ENCODE measurements at regions not wholly inside any gene's neighbourhood (a gene's known extent, or its start where the extent isn't known, plus 50 kb on each side); places are given as distances from the start of the nearest gene placed in this dataset.

DNA sequence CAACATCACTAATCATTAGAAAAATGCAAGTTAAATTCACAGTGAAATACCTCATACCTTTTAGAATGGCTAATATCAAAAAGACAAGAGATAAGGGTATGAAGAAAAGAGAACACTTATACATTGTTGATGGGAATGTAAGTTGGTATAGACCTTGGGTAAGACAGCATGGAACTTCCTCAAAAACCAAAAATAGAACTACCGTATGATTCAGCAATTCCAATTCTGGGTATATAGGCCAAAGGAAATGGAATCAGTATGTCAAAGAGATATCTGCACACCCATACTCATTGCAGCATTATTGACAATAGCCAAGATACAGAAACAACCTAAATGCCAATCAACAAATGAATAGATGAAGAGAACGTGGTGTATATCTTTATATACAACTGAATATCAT, 166.8 kb upstream of the LRRN1 start:
- Mint-ChIP-seq H3K9me3 (ENCODE audit: low read depth) (no peaks in the 10 kb centered on the region), H3K36me3 (no peaks in the 10 kb centered on the region), H3K4me1 (no peaks in the 10 kb centered on the region), H3K4me3 (no peak overlapping the region), H3K27ac (no peak overlapping the region), H3K27me3 (no peaks in the 10 kb centered on the region)
- CTCF ChIA-PET: no interaction called here
- ATAC-seq (no peak), DNase-seq (no peak)

DNA sequence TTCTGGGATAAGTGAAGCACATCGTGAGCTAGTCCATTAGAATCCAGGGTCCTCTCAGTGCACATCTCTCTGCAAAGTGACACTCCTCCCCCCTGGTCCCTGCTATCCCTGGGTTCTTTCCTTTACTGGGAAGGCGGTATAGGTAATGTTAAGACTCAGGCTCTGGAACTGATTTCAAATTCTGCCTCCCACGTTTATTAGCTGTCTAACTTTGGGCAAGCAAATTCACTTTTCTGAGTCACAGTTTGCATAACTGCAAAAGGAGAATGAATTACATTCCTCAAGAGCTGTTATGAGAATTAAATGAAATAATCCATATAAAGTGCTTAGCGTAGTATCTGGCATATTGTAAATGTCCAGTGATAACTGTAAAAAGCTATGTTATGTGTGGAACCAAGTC, 168.1 kb upstream of the LRRN1 start:
- Mint-ChIP-seq H3K4me1 (no peaks in the 10 kb centered on the region), H3K27me3 (no peaks in the 10 kb centered on the region), H3K9me3 (ENCODE audit: low read depth) (no peaks in the 10 kb centered on the region), H3K4me3 (no peak overlapping the region), H3K36me3 (no peaks in the 10 kb centered on the region), H3K27ac (no peak overlapping the region)
- ATAC-seq (no peak), DNase-seq (no peak)
- CTCF ChIA-PET: no interaction called here

DNA sequence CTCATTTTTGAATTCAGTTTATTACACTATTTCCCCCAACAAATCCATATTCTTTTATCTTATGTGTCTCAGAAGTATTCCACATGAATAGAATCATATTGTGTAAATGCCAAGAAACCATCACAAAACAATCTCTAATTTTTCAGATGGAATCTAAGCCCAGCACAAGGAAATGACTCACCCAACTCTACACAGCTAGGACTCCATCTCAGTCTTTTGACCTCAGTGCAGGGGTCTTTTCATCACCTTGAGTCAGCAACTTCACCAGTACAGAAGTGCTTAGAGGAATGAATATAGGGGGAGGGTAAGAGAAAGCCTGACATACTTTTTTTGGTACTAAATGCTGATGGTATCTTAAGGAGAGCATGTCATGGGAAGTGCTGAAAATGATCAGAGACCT, 169.3 kb upstream of the LRRN1 start:
- no peaks in the 10 kb centered on the region for H3K27me3 Mint-ChIP-seq
- H3K36me3 Mint-ChIP-seq: no peaks in the 10 kb centered on the region
- no peaks in the 10 kb centered on the region for H3K4me1 Mint-ChIP-seq
- CTCF ChIA-PET: no interaction called here
- ATAC-seq (no peak), DNase-seq (no peak)
- H3K4me3 Mint-ChIP-seq: no peak overlapping the region
- H3K9me3 Mint-ChIP-seq (ENCODE audit: low read depth): no peaks in the 10 kb centered on the region
- H3K27ac Mint-ChIP-seq: no peak overlapping the region

DNA sequence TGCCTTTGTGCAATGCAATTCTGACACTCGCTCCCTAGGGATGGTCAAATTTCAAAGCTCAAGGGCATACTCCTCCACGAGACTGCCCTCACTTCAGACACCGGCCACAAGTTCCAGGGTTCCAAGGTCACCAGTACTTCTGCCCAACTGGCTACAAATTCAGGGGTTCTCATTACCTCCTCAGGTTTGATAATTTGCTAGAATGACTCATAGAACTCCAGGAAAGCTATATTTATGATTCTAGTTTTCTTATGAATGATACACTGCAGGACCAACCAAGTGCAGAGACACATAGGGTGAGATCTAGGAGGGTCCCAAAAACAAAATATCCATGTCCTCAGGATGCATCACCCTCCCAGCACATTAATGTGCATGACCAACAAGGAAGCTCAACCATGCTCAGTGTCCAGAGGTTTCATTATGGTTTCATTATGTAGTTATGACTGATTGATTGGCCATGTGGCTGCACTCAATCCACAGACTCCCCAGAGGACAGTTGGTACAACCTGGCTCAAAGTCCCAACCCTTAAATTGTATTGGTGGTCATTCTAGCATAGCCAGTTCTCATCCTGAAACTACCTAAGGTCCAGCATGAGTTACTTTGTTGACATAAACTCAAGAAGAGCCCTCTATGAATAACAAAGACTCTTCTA, 170.4 kb upstream of the LRRN1 start:
- Mint-ChIP-seq H3K9me3 (ENCODE audit: low read depth) (no peaks in the 10 kb centered on the region), H3K27ac (no peak overlapping the region), H3K36me3 (no peaks in the 10 kb centered on the region), H3K27me3 (no peaks in the 10 kb centered on the region), H3K4me1 (no peaks in the 10 kb centered on the region), H3K4me3 (no peak overlapping the region)
- DNase-seq: no peak
- CTCF ChIA-PET: no interaction called here
- no peak for ATAC-seq

DNA sequence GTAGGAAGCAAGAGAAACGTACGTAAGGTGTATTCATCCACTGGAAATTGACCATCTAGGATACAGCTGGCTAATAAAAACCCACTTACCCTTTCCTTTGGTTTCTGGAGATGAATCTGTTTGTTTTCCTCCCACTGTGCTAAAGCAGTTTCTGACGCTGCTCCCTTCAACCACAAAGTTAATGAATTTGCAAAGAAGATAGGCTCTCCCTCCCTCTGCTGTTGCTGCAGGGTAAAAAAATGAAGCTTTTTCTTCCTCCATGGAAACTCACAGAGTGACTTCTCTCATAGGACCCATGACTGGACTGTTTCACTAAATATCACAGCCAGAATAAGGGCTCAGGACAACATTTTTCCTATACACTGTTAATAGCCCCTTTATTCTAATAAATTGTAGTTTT, 172.1 kb upstream of the LRRN1 start:
- H3K27me3 Mint-ChIP-seq: no peaks in the 10 kb centered on the region
- no peaks in the 10 kb centered on the region for H3K9me3 Mint-ChIP-seq (ENCODE audit: low read depth)
- H3K36me3 Mint-ChIP-seq: no peaks in the 10 kb centered on the region
- H3K4me1 Mint-ChIP-seq: no peaks in the 10 kb centered on the region
- no peak overlapping the region for H3K27ac Mint-ChIP-seq
- CTCF ChIA-PET: no interaction called here
- no peak for ATAC-seq
- H3K4me3 Mint-ChIP-seq: no peak overlapping the region
- no peak for DNase-seq

DNA sequence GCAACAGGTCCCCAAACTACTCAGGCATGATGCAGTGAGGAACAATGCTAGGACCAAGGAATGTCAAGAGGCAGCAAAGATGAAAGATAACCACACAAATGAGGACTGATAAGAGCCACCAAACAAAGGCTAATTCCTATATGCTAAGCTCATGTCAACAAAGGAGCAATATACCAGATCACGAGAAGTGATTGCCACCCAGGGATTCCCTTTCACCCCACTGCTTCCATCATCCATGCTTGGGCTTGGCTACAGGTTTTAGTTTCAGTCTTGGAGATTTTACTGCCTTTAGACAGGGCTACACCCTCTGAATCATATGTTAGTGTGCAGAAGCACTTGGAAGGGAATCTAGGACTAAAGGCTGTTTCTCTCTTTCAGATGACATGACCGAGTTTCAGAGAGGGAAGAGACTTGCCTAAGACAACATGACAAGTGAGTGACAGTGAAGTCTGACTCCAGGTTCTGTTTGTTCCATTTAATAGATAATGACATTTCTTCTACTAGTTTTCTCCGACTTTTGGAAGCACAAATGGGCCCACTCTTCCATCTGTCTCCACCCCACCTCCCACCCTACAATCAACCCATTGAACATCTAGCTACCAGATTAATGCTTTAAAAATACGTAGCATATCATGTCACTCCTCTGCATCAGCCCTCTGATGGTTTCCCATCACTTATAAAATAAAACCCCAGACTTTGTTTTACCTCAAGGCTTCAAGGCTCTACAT, 173.5 kb upstream of the LRRN1 start:
- DNase-seq (no peak), ATAC-seq (no peak)
- Mint-ChIP-seq H3K9me3 (ENCODE audit: low read depth) (no peaks in the 10 kb centered on the region), H3K36me3 (no peaks in the 10 kb centered on the region), H3K4me1 (no peaks in the 10 kb centered on the region), H3K27ac (no peak overlapping the region), H3K27me3 (no peaks in the 10 kb centered on the region), H3K4me3 (no peak overlapping the region)
- CTCF ChIA-PET: no interaction called here

DNA sequence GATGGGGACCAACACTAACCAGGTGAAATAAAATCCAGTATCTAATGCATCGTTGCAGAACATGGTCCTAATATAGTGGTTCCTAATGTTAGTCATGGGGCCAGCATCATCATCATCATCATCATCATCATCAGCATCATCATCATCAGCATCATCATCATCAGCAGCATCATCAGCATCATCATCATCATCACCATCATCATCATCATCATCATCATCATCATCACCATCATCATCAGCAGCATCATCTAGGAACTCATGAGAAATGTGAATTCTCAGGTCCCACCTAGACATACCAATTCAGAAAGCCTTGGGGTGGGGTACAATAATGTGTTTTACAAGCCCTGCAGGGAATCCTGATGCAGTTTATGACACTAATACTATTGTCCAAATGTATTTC, 179.4 kb upstream of the LRRN1 start:
- ATAC-seq: no peak

DNA sequence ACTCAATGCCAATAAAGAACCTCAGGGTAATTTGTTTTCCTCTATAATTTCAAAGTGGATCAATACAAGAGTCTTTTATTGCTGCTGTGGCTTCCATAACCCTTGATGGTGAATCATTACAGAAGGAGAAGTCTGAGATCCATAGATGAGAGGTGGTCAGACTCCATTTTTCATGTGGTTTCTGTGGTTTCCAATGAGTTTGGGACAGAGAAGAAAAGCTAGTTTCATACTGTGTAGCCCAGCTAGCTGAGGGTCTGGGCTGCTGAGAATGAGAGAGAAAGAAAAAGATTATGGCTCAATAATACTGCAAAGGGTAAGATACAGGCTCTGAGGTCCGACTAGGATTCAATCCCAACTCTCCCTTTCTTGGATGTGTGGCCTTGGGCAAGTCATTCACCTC, 180.6 kb upstream of the LRRN1 start:
- Mint-ChIP-seq H3K4me1 (no peaks in the 10 kb centered on the region), H3K27me3 (no peaks in the 10 kb centered on the region), H3K4me3 (no peak overlapping the region), H3K27ac (no peak overlapping the region), H3K9me3 (ENCODE audit: low read depth) (peaks cover 3% of the 10 kb centered on the region), H3K36me3 (no peaks in the 10 kb centered on the region)
- no peak for ATAC-seq
- DNase-seq: no peak
- CTCF ChIA-PET: no interaction called here

More for the DNA sequence above, 179.4 kb upstream of the LRRN1 start:
- H3K4me3 Mint-ChIP-seq: no peak overlapping the region
- peaks cover 3% of the 10 kb centered on the region for H3K9me3 Mint-ChIP-seq (ENCODE audit: low read depth)
- no peaks in the 10 kb centered on the region for H3K27me3 Mint-ChIP-seq
- no peak overlapping the region for H3K27ac Mint-ChIP-seq
- no peak for DNase-seq
- CTCF ChIA-PET: no interaction called here
- H3K4me1 Mint-ChIP-seq: no peaks in the 10 kb centered on the region
- no peaks in the 10 kb centered on the region for H3K36me3 Mint-ChIP-seq

DNA sequence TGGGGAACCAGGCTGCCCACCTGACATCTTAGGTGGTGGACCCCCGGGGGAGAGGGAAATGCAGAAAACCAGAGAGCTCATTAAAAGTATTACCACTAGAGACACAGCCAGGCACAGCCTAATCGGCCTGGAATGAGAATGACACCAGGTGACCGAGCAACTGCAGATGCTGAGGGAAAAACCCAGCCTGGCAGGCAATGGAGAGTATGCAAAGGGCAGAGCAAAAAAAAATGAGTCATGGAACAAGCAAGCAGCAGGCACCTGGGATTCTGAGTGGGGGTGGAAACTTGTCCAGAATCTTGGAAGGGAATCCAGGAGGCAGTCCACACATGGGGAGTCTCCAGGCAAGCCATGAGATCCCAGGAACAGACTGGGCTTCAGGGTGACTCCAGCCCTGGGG, 183.7 kb upstream of the LRRN1 start:
- Mint-ChIP-seq H3K4me3 (no peak overlapping the region), H3K27me3 (no peaks in the 10 kb centered on the region), H3K9me3 (ENCODE audit: low read depth) (peaks cover 3% of the 10 kb centered on the region), H3K36me3 (no peaks in the 10 kb centered on the region), H3K27ac (no peak overlapping the region), H3K4me1 (no peaks in the 10 kb centered on the region)
- CTCF ChIA-PET: no interaction called here
- ATAC-seq (no peak), DNase-seq (no peak)

DNA sequence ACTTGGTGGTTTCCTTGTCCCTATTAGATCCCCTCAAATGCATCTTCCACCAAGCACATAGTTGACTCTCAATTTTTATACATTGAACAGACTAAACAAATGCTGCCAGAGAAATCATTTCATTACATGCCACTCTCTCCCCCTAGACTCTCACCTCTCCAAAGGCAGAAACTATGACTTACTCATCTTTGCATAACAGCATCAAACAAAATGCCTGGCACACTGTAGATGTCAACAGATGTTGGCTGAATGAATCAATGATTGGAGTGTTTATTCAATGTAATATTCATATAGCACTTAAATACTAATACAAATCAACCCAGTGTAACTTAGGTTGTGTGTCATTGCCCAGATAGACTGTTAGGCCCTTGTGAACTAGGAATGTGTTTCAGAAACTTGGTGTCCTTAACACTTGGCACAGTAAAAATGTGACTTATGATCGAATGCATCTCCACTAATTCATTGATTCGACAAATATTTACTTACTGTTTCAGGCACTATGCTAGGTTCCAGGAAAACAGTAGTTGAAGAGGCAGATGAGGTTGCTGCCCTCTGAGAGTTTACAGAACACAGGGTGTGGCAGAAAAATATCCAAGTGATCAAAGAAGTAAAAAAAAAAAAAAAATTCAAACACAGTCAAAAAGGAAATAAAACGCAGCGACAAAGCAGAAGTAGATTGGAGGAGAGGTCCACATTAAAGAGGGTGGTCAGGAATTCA, 188.5 kb upstream of the LRRN1 start:
- DNase-seq (no peak), ATAC-seq (no peak)
- Mint-ChIP-seq H3K27ac (no peak overlapping the region), H3K36me3 (no peaks in the 10 kb centered on the region), H3K27me3 (no peaks in the 10 kb centered on the region), H3K9me3 (ENCODE audit: low read depth) (no peaks in the 10 kb centered on the region), H3K4me3 (no peak overlapping the region), H3K4me1 (no peaks in the 10 kb centered on the region)
- CTCF ChIA-PET: no interaction called here

DNA sequence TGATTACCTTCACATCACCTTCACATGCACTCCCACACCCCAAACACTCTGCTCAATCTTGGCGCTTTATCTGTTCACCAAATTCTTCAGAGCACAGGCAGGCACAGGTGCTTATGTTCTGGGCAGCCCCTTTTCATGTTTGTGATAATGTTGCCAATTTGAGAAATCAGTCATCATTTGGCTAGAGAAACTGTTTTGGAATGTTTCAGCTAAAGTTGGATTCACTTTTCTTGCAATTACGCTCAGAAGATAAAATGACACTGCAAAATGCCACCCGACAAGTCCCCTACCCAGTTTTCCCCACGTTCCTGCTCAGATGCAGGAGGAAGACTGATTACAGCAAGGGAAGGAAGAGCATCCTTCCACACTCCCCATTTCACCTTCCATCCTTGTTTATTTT, 192.9 kb upstream of the LRRN1 start:
- ATAC-seq (no peak), DNase-seq (no peak)
- H3K9me3 Mint-ChIP-seq (ENCODE audit: low read depth): peaks cover 2% of the 10 kb centered on the region
- no peaks in the 10 kb centered on the region for H3K27me3 Mint-ChIP-seq
- no peak overlapping the region for H3K27ac Mint-ChIP-seq
- H3K4me3 Mint-ChIP-seq: no peak overlapping the region
- CTCF ChIA-PET: no interaction called here
- no peaks in the 10 kb centered on the region for H3K4me1 Mint-ChIP-seq
- H3K36me3 Mint-ChIP-seq: no peaks in the 10 kb centered on the region

DNA sequence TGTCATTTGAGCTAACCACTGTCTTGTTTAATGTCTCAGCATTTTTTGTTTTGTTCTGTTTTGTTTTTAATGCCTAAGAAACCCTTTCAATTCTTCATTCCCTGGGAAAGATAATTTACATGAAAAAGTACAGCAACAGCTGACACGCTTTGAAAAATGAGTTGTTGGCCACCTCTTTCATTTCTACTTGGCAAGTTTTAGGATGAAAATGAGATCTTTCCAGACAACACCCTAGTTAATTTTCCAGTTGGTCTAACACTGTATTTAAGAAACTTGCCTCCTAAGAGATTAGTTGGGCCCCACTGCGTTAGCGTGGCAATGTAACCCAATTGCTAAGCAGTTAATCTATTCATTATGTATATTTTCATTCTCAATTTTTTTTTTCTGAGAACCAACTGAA, 194.0 kb upstream of the LRRN1 start:
- Mint-ChIP-seq H3K4me3 (no peak overlapping the region), H3K27ac (no peak overlapping the region), H3K27me3 (no peaks in the 10 kb centered on the region), H3K9me3 (ENCODE audit: low read depth) (peaks cover 2% of the 10 kb centered on the region), H3K36me3 (no peaks in the 10 kb centered on the region), H3K4me1 (no peaks in the 10 kb centered on the region)
- DNase-seq (no peak), ATAC-seq (no peak)
- CTCF ChIA-PET: no interaction called here

DNA sequence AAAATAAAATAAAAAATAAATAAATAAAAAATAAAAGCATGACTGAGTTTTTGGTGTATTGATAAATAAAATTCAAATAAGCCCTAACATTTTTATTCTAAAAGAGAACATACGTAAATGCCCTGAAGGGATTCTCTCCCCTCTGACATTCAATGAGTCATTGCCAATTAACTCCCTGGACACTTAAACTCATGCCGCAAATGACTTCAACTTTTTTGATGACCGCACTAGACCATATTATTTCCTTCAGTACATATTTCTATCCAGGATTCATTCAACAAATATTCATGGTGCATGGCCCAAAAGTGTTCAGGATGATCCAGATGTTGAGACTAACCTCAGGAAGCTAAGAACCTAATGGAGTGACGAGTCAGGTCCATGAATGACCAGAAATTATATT, 195.9 kb upstream of the LRRN1 start:
- ATAC-seq: no peak
- no peak for DNase-seq
- H3K27ac Mint-ChIP-seq: no peak overlapping the region
- peaks cover 2% of the 10 kb centered on the region for H3K9me3 Mint-ChIP-seq (ENCODE audit: low read depth)
- CTCF ChIA-PET: no interaction called here
- no peaks in the 10 kb centered on the region for H3K27me3 Mint-ChIP-seq
- H3K36me3 Mint-ChIP-seq: no peaks in the 10 kb centered on the region
- H3K4me3 Mint-ChIP-seq: no peak overlapping the region
- no peaks in the 10 kb centered on the region for H3K4me1 Mint-ChIP-seq

DNA sequence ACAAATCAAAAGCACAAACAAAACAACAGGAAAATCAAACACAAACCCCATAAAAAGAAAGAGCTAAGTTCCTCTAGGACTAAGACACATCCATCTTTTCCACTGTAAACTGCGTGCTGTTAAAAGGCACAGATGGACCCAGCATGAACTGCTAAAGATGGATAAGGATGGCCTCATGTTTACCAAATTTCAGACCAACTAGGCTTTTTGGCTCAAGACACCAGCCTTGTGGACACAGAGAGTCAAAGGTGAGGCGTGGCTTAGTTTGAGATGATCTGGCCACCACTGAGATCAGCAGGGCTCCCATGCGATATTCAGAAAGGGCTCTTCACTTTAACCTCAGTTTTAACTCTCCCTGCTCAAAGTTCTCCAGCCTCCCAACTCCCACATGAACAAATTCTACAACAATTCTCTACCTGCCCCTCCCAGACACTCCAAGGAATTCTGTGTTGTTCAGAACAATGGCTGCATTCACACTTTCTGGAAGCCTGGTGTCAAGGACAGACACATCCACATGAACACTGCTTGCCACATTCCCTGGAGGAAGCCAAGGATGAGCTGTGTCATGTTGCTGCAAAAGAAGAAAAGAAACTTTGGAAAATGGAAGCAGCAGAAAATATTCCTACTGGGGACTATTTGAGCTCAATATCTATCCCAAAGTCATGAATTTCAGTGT, 198.4 kb upstream of the LRRN1 start:
- Mint-ChIP-seq H3K27ac (no peak overlapping the region), H3K27me3 (no peaks in the 10 kb centered on the region), H3K4me1 (no peaks in the 10 kb centered on the region), H3K9me3 (ENCODE audit: low read depth) (peaks cover 2% of the 10 kb centered on the region), H3K36me3 (no peaks in the 10 kb centered on the region), H3K4me3 (no peak overlapping the region)
- CTCF ChIA-PET: no interaction called here
- ATAC-seq (no peak), DNase-seq (no peak)

Data from activated CD8-positive, alpha-beta memory T cell treated with anti-CD3 and anti-CD28 coated beads, Interleukin-2, amount 10 ng/mL, durations not matched to agents 7 days and 5 days (primary cell).